ENCODE measurements at regions not wholly inside any gene's neighbourhood (a gene's known extent, or its start where the extent isn't known, plus 50 kb on each side); places are given as distances from the start of the nearest gene placed in this dataset.

DNA sequence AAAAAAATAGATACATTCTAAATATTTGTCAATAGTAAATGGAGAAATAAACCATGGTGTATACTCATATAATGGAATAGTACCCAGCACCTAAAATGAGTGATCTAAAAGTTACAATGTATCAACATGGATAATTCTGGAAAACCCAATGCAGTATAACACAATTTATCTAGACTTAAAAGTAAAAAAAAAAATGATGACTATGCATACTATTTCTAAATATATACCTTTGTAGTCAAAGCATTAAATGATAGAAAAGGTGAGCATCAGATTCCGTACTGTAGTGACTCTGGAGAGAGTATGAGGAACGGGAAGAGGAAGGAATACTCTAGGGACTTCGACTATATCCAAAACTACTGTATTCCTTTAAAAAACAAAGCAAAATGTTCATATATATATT is 115.2 kb upstream of the CDCA7L start:
- FAIRE-seq (no peak), DNase-seq (ENCODE audit: low read depth in 1 of 2, low spot score in 2 of 2) (no peak)
- H3K4ac ChIP-seq (replicated peaks; ENCODE audit: insufficient read length, low read depth, low read length): no peak overlapping the region
- no peak overlapping the region for H4K5ac ChIP-seq (ENCODE audit: insufficient read length, low read depth, low read length)
- no peak overlapping the region for H3K27ac ChIP-seq (ENCODE audit: low read depth, low read length)
- H3K4me1 ChIP-seq (replicated peaks in 1 of 4; ENCODE audit: control insufficient read depth in 3 of 4, insufficient read depth in 4 of 4, low read length in 3 of 4): no peaks in the 10 kb centered on the region
- H3K23ac ChIP-seq (ENCODE audit: insufficient read length): no peak overlapping the region
- CTCF ChIA-PET (ENCODE audit: partially characterized antibody): no interaction called here
- no peak overlapping the region for H3K9ac ChIP-seq (replicated peaks in 1 of 4; ENCODE audit: extremely low read depth in 1 of 4, low read depth in 3 of 4, low read length in 3 of 4)
- 93% methylated on average over 3 of the region's 3 CpGs; no CpG with 5 or more reads in 1 of the 2 experiments for WGBS, 2 experiments (ENCODE audit: extremely low coverage in 1 of 2, insufficient coverage in 1 of 2, insufficient read length in 1 of 2, insufficient replicate concordance in 2 of 2, low coverage in 1 of 2, low lambda C conversion rate in 2 of 2, missing lambda C conversion rate in 1 of 2)
- no peak overlapping the region for H2BK20ac ChIP-seq (ENCODE audit: low read length)
- H4K8ac ChIP-seq (ENCODE audit: extremely low read depth, insufficient read depth, low read length): no peak overlapping the region
- no peaks in the 10 kb centered on the region for H3K9me3 ChIP-seq (ENCODE audit: insufficient read depth in 2 of 2, low read depth in 1 of 2, low read length in 1 of 2)
- H3K79me1 ChIP-seq (ENCODE audit: low read depth, low read length): no peaks in the 10 kb centered on the region
- H2BK15ac ChIP-seq (ENCODE audit: low read length): no peak overlapping the region
- no peak overlapping the region for H2AK5ac ChIP-seq (ENCODE audit: low read depth, low read length)
- H3K56ac ChIP-seq (replicated peaks; ENCODE audit: insufficient read length, low read depth, low read length): no peak overlapping the region
- no peak overlapping the region for H3K4me2 ChIP-seq (ENCODE audit: insufficient read depth in 1 of 2, low read depth in 2 of 2, low read length in 2 of 2)
- H2BK5ac ChIP-seq (ENCODE audit: low read depth, low read length): no peak overlapping the region
- H4K20me1 ChIP-seq (replicated peaks in 1 of 2; ENCODE audit: control insufficient read depth in 1 of 2, insufficient read depth in 2 of 2, low read length in 2 of 2): no peaks in the 10 kb centered on the region
- H2BK12ac ChIP-seq (ENCODE audit: low read depth, low read length): no peak overlapping the region
- H2AFZ ChIP-seq (ENCODE audit: low read length): no peak overlapping the region
- no peak overlapping the region for H3K18ac ChIP-seq (ENCODE audit: extremely low read depth, low read length)
- H3K79me2 ChIP-seq (ENCODE audit: control insufficient read depth in 1 of 2, insufficient read depth in 2 of 2, low read length in 2 of 2): no peaks in the 10 kb centered on the region
- POLR2A ChIA-PET (ENCODE audit: partially characterized antibody): no interaction called here
- H3K14ac ChIP-seq (ENCODE audit: insufficient read length): no peak overlapping the region
- H2BK120ac ChIP-seq (replicated peaks; ENCODE audit: low read depth, low read length): no peak overlapping the region
- no peak overlapping the region for H3K4me3 ChIP-seq (ENCODE audit: extremely low read depth in 1 of 4, insufficient read depth in 2 of 4, low read depth in 3 of 4, low read length in 4 of 4)
- H4K91ac ChIP-seq (replicated peaks; ENCODE audit: insufficient read length, low read length): no peak overlapping the region
- no peaks in the 10 kb centered on the region for H3K23me2 ChIP-seq (ENCODE audit: low read depth, low read length)
- no peaks in the 10 kb centered on the region for H3K36me3 ChIP-seq (ENCODE audit: control insufficient read depth in 2 of 4, insufficient read depth in 4 of 4, low read length in 3 of 4)
- H3K27me3 ChIP-seq (replicated peaks in 1 of 4; ENCODE audit: control insufficient read depth in 3 of 4, extremely low read depth in 1 of 4, insufficient read depth in 3 of 4, low read length in 3 of 4): no peaks in the 10 kb centered on the region
- TF ChIP-seq KDM5A (IDR thresholded peaks at IDR 0.05; ENCODE audit: low read length) (no peak), CHD1 (IDR thresholded peaks at IDR 0.05; ENCODE audit: low read depth, low read length) (no peak)

Measured in H1 (cell line).